ENCODE measurements at regions not wholly inside any gene's neighbourhood (a gene's known extent, or its start where the extent isn't known, plus 50 kb on each side); places are given as distances from the start of the nearest gene placed in this dataset.

- intact Hi-C loops (cut with micrococcal nuclease) = no loop called here
Measured at GRCh38 chr3:102599819-102600576, 165.2 kb downstream of the ZPLD1 start.

- intact Hi-C loops (cut with micrococcal nuclease) = no loop called here
Measured at GRCh38 chr3:102605153-102605552, 170.3 kb downstream of the ZPLD1 start.

GRCh38 chr3:102608875-102609274 lies 174.1 kb downstream of the ZPLD1 start:
- intact Hi-C loops (cut with micrococcal nuclease) = no loop called here

- intact Hi-C loops (cut with micrococcal nuclease) = no loop called here
Measured at GRCh38 chr3:102614021-102614569, 179.3 kb downstream of the ZPLD1 start.

GRCh38 chr3:102614585-102614984 lies 179.8 kb downstream of the ZPLD1 start:
- intact Hi-C loops (cut with micrococcal nuclease) = no loop called here

- intact Hi-C loops (cut with micrococcal nuclease) = no loop called here
Measured at GRCh38 chr3:102617381-102617780, 182.6 kb downstream of the ZPLD1 start.

GRCh38 chr3:102619361-102619760 lies 184.5 kb downstream of the ZPLD1 start:
- intact Hi-C loops (cut with micrococcal nuclease) = no loop called here

GRCh38 chr3:102629943-102630342 lies 195.1 kb downstream of the ZPLD1 start:
- intact Hi-C loops (cut with micrococcal nuclease) = no loop called here

- intact Hi-C loops (cut with micrococcal nuclease) = no loop called here
Measured at GRCh38 chr3:102630531-102630930, 195.7 kb downstream of the ZPLD1 start.

- intact Hi-C loops (cut with micrococcal nuclease) = no loop called here
Measured at GRCh38 chr3:102643546-102643945, 208.7 kb downstream of the ZPLD1 start.

- intact Hi-C loops (cut with micrococcal nuclease) = no loop called here
Measured at GRCh38 chr3:102646557-102646956, 211.7 kb downstream of the ZPLD1 start.

- intact Hi-C loops (cut with micrococcal nuclease) = no loop called here
Measured at GRCh38 chr3:102660653-102661052, 225.8 kb downstream of the ZPLD1 start.

- intact Hi-C loops (cut with micrococcal nuclease) = no loop called here
Measured at GRCh38 chr3:102661707-102662497, 227.1 kb downstream of the ZPLD1 start.

- intact Hi-C loops (cut with micrococcal nuclease) = no loop called here
Measured at GRCh38 chr3:102662498-102662772, 227.6 kb downstream of the ZPLD1 start.

- intact Hi-C loops (cut with micrococcal nuclease) = no loop called here
Measured at GRCh38 chr3:102664126-102664525, 229.3 kb downstream of the ZPLD1 start.

GRCh38 chr3:102665183-102665582 lies 230.4 kb downstream of the ZPLD1 start:
- intact Hi-C loops (cut with micrococcal nuclease) = no loop called here

- intact Hi-C loops (cut with micrococcal nuclease) = no loop called here
Measured at GRCh38 chr3:102668247-102668646, 233.4 kb downstream of the ZPLD1 start.

GRCh38 chr3:102670986-102671385 lies 236.2 kb downstream of the ZPLD1 start:
- intact Hi-C loops (cut with micrococcal nuclease) = loop anchor here (5.0 to 10.0 kb wide), 2 partner anchors 76 to 474 kb away; no protein-coding TSS in a partner anchor

- intact Hi-C loops (cut with micrococcal nuclease) = loop anchor here (2.0 to 10.0 kb wide), 3 partner anchors 75 to 864 kb away; no protein-coding TSS in a partner anchor
Measured at GRCh38 chr3:102672305-102672704, 237.5 kb downstream of the ZPLD1 start.

GRCh38 chr3:102673271-102674115 lies 238.7 kb downstream of the ZPLD1 start:
- intact Hi-C loops (cut with micrococcal nuclease) = loop anchor here (1.0 to 10.0 kb wide), 4 partner anchors 74 to 865 kb away; no protein-coding TSS in a partner anchor

- intact Hi-C loops (cut with micrococcal nuclease) = loop anchor here (5.0 to 10.0 kb wide), 2 partner anchors 73 to 471 kb away; no protein-coding TSS in a partner anchor
Measured at GRCh38 chr3:102674284-102674683, 239.5 kb downstream of the ZPLD1 start.
